ENCODE measurements at regions not wholly inside any gene's neighbourhood (a gene's known extent, or its start where the extent isn't known, plus 50 kb on each side); places are given as distances from the start of the nearest gene placed in this dataset.

DNA sequence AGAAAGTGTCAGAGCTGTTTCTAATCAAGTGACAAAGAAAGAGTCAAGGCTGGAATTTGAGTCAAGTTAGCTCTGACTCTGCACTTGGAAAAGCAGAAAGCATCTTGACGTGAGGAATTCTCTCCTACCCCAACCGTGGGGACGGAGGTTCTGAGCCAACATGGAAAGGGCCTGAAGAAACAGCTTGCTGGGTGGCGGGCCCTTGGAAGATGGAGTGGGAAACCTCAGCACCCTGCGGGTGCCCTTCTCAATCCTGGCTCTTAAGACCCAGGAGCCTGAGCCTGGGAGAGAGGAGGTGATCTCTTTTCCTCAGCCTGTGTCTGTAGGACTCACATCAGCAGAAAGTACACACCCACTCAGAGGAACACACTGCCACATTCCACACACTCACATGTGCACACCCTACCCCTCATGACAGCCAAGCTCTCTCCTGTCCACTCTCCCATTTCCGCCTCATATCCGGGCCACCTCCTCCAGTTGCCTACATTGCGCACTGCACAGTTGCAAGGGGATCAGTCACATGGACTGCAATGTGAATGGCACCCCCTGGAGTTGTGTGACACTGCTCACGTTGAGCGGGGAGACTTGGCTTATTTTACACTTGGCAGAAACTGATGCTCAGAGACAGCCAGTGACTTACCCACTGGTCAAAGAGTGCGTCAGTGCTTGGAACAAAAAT, 101.5 kb upstream of the SLC6A6 start:
- no peak overlapping the region for H3K27ac Mint-ChIP-seq
- H3K27me3 Mint-ChIP-seq (ENCODE audit: low read depth), result peaks cover 3% of the 10 kb centered on the region

DNA sequence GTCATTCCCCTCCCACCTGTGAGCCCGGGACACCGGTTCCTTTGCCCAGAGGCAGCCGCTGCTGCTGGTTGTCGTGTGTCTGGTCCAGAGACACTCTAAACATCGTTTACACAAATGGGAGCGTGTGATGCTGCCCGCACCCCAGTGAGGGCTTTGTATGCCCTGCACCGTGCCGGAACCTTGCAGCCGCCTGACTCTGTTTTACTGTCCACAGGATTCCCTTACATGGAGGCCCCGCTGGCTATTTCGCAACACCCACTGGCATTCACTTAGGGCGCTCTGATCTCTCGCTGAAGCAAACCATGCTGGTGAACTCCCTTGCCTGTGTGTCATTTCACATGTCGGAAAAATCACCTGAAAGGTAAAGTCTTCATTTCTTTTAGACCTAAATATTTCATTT, 100.8 kb upstream of the SLC6A6 start:
- no peak overlapping the region for H3K27ac Mint-ChIP-seq
- H3K4me1 Mint-ChIP-seq (ENCODE audit: low read depth), result peaks cover 2% of the 10 kb centered on the region
- no peaks in the 10 kb centered on the region for H3K9me3 Mint-ChIP-seq
- H3K4me3 Mint-ChIP-seq (ENCODE audit: low read depth), result no peak overlapping the region
- H3K27me3 Mint-ChIP-seq (ENCODE audit: low read depth), result peaks cover 4% of the 10 kb centered on the region
- no peaks in the 10 kb centered on the region for H3K36me3 Mint-ChIP-seq (ENCODE audit: low read depth)
- intact Hi-C loops (cut with micrococcal nuclease), result no loop called here
- no peak for DNase-seq (ENCODE audit: low spot score)

More for the DNA sequence above, 101.5 kb upstream of the SLC6A6 start:
- H3K9me3 Mint-ChIP-seq, result no peaks in the 10 kb centered on the region
- H3K4me3 Mint-ChIP-seq (ENCODE audit: low read depth), result no peak overlapping the region
- H3K36me3 Mint-ChIP-seq (ENCODE audit: low read depth), result no peaks in the 10 kb centered on the region
- H3K4me1 Mint-ChIP-seq (ENCODE audit: low read depth), result peaks cover 2% of the 10 kb centered on the region
- DNase-seq (ENCODE audit: low spot score), result no peak
- intact Hi-C loops (cut with micrococcal nuclease), result no loop called here

DNA sequence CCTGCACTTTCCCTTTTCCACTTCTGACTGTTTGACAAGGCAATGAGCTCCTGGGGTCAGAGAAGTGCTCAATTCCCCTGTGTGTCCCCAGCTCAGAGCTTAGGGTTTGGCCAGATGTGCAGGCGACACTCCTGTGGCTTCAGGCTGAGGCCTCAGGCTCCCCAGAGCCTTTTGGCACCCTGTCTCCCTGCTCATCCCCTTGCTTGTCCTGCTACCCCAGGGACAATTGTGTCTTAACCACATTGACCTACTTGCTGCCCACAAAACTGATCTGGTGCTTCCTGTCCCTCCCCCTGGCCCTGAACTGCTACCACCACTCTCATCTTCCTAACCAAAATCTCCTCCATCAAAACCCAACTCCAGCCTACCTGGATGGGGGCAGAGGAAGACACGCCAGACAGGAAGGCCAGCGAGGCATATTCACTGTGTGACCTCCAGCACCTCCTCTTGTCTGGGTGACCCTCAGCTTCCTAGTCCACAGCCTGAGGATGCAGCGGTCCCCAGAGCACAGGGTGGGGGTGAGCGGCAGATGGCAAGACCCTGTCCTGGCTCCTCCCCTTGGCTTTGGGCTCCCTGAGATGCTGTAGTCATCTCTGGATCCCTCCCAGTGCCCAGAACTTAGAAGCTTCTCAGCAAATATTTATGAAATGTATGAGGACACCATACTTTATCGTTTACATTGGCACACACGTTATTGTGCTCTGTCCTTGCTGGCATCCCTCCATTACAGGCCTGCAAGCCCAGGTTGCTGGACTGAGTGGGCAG, 98.9 kb upstream of the SLC6A6 start:
- no peak for DNase-seq (ENCODE audit: low spot score)
- no peak overlapping the region for H3K4me3 Mint-ChIP-seq (ENCODE audit: low read depth)
- H3K9me3 Mint-ChIP-seq, result no peaks in the 10 kb centered on the region
- H3K36me3 Mint-ChIP-seq (ENCODE audit: low read depth), result no peaks in the 10 kb centered on the region
- peaks cover 7% of the 10 kb centered on the region for H3K27me3 Mint-ChIP-seq (ENCODE audit: low read depth)
- H3K4me1 Mint-ChIP-seq (ENCODE audit: low read depth), result peaks cover 2% of the 10 kb centered on the region
- intact Hi-C loops (cut with micrococcal nuclease), result no loop called here
- no peak overlapping the region for H3K27ac Mint-ChIP-seq

DNA sequence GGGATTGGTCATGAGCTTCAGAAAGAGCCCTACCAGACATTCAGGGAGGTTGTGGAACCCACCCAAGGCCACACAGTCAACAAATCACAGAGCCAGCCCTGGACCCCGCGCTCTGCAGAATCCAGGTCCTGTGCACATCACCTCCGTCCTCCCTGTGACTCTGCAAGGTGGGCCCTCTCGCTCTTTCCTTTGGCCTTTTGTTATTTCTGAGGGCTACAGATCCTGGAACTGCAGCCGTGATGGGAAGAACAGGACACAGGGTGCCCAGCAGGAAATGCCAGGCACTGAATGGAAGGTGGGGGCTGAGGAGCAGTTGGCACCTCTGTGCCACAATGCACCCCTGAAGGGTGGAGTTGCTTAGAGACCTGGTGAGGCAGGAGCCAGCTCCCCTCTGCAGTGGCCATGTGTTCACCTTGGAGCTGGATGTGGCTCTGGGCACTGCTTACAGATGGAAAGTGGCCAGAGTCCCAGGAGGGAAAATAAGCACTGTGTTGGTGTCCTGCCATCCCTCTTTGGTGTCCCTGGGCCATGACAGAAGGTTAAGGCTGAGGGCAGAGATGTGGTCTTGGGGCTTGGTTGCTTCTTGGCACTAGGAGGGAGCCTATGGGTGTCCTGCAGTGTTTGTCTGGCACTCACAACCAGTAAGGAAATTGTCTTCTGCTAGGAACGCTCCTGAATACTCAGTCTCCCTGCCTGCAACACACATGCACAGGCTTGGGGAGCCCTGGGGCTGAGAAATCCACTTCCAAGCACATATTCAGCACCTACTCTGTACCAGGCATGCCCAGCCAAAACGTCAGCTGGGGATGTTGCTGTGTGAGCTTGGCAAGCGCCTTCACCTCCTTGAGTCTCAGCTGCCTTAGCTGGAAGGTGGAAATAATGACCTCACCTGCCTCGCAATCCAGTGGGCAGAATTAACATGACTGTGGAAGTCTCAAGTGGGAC, 98.0 kb upstream of the SLC6A6 start:
- no peak for DNase-seq (ENCODE audit: low spot score)
- no peaks in the 10 kb centered on the region for H3K36me3 Mint-ChIP-seq (ENCODE audit: low read depth)
- H3K27me3 Mint-ChIP-seq (ENCODE audit: low read depth), result peaks cover 7% of the 10 kb centered on the region
- no peaks in the 10 kb centered on the region for H3K9me3 Mint-ChIP-seq
- H3K27ac Mint-ChIP-seq, result no peak overlapping the region
- H3K4me3 Mint-ChIP-seq (ENCODE audit: low read depth), result no peak overlapping the region
- H3K4me1 Mint-ChIP-seq (ENCODE audit: low read depth), result peaks cover 2% of the 10 kb centered on the region
- intact Hi-C loops (cut with micrococcal nuclease), result no loop called here

DNA sequence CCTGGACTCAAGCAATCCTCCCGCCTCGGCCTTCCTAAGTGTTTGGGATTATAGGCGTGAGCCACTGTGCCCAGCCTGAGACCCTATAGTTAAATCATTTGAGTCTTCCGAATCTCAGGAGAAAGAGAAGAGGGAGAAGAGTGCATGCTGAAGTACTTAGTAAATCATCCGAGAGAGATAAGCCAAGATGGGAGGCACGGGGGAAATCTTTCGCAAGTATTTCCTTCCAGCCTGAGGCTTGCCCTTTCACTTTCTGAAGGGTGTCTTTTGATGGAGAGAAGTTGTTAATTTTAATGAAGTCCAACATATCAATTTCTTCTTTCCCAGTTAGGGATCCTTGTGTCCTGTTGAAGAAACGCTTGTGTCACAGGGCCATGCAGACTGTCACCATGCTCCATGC, 97.1 kb upstream of the SLC6A6 start:
- Mint-ChIP-seq H3K27ac (no peak overlapping the region), H3K4me1 (ENCODE audit: low read depth) (peaks cover 2% of the 10 kb centered on the region), H3K36me3 (ENCODE audit: low read depth) (no peaks in the 10 kb centered on the region), H3K27me3 (ENCODE audit: low read depth) (peaks cover 9% of the 10 kb centered on the region), H3K4me3 (ENCODE audit: low read depth) (no peak overlapping the region), H3K9me3 (no peaks in the 10 kb centered on the region)
- intact Hi-C loops (cut with micrococcal nuclease), result no loop called here
- no peak for DNase-seq (ENCODE audit: low spot score)

DNA sequence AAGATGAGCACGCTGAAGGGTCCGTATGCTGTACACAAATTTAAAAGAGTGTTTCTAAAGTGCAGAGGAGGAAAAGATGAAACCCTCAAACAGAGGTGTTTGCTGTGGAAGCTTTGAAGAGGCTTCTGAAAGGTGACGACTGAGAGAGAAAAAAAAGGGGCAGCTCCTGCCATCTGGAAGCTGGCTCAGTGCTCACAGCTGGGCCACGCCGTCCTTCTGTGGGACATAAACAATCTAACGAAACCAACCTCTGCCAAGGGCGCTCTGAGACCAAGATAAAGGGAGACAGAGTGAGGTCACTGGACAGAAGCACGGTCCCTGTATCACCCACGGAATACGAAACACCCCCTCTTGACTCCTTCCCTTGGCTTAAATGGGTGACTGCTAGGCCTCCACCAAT, 96.3 kb upstream of the SLC6A6 start:
- Mint-ChIP-seq H3K27me3 (ENCODE audit: low read depth) (peaks cover 9% of the 10 kb centered on the region), H3K9me3 (no peaks in the 10 kb centered on the region)
- intact Hi-C loops (cut with micrococcal nuclease), result no loop called here

DNA sequence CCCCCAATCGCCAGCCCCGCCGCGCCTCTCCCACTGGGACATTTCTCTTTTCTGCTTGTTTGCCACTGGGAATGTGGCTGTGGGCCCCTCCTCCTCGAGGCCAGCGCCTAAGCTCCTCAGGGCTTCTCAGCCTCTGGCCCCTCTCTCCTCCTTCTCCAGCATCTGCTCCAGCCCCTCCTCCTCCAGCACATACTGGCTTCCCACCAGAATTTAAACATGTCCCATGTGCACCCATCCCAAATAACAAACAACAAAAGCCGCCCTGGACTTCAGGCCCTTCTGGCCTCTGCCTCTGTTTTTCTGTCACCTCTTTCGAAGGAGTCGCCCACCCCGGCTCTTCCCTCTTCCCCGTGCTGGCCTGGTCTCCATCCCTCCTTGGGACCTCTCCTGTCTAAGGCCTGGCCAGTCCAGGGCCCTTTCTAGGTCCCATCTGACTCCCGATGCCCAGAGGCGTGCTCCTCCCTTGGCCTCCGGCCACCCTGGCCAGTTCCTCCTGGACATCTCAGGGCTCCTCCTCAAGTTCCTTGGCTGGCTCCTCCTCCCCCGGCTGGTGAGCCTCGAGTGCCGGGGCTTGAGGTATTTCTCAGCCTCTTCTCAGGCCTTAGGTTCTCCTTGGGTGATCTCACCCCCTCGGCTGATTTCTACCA, 94.6 kb upstream of the SLC6A6 start:
- intact Hi-C loops (cut with micrococcal nuclease), result no loop called here
- peaks cover 13% of the 10 kb centered on the region for H3K27me3 Mint-ChIP-seq (ENCODE audit: low read depth)
- H3K36me3 Mint-ChIP-seq (ENCODE audit: low read depth), result no peaks in the 10 kb centered on the region
- no peaks in the 10 kb centered on the region for H3K9me3 Mint-ChIP-seq
- peaks cover 2% of the 10 kb centered on the region for H3K4me1 Mint-ChIP-seq (ENCODE audit: low read depth)
- H3K27ac Mint-ChIP-seq, result no peak overlapping the region
- no peak overlapping the region for H3K4me3 Mint-ChIP-seq (ENCODE audit: low read depth)
- DNase-seq (ENCODE audit: low spot score), result no peak

More for the DNA sequence above, 96.3 kb upstream of the SLC6A6 start:
- Mint-ChIP-seq H3K36me3 (ENCODE audit: low read depth) (no peaks in the 10 kb centered on the region), H3K27ac (no peak overlapping the region), H3K4me1 (ENCODE audit: low read depth) (peaks cover 2% of the 10 kb centered on the region), H3K4me3 (ENCODE audit: low read depth) (no peak overlapping the region)
- no peak for DNase-seq (ENCODE audit: low spot score)

DNA sequence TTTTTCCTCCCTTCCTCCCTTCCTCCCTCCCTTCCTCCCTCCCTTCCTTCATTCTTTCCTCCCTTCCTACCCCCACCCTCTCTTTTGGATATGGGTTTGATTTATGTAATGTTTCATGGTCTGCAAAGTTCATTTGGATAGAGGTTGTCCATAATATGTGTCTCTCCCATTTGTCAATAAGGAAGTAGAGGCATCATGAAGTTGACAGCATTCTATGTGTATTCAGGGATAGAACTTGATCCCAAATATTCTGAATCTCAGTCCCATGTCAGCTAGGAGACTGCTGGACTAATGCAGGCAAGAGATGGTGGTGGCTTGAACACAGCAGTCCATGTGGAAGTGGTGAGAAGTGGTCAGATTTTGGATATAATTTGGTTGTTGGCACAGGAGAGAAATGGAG, 90.7 kb upstream of the SLC6A6 start:
- intact Hi-C loops (cut with micrococcal nuclease), result no loop called here
- Mint-ChIP-seq H3K4me1 (ENCODE audit: low read depth) (no peaks in the 10 kb centered on the region), H3K4me3 (ENCODE audit: low read depth) (no peak overlapping the region), H3K9me3 (no peaks in the 10 kb centered on the region), H3K27me3 (ENCODE audit: low read depth) (peaks cover 11% of the 10 kb centered on the region), H3K27ac (no peak overlapping the region), H3K36me3 (ENCODE audit: low read depth) (no peaks in the 10 kb centered on the region)
- DNase-seq (ENCODE audit: low spot score), result no peak

DNA sequence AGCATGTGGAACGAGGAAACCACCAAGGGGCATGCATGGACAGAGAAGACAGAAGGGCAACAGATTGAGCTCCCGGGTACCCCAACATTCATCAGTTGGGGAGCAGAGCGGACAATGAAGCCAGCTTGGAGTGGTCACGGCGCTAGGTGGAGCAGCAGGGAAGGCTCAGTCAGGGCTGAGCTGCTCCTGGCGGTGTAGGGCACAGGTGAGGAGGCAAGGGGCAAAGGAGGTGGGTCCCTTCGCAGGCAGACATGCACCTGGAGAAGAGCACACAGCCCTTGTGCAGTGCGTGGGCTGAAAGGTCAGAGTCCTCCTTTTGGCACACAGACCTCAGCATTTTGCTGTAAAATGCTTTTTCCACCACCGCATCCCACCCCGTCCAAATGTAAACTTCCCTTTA, 90.0 kb upstream of the SLC6A6 start:
- intact Hi-C loops (cut with micrococcal nuclease), result no loop called here
- DNase-seq (ENCODE audit: low spot score), result no peak
- Mint-ChIP-seq H3K27me3 (ENCODE audit: low read depth) (peaks cover 10% of the 10 kb centered on the region), H3K27ac (no peak overlapping the region), H3K9me3 (no peaks in the 10 kb centered on the region), H3K4me3 (ENCODE audit: low read depth) (no peak overlapping the region), H3K4me1 (ENCODE audit: low read depth) (no peaks in the 10 kb centered on the region), H3K36me3 (ENCODE audit: low read depth) (no peaks in the 10 kb centered on the region)

DNA sequence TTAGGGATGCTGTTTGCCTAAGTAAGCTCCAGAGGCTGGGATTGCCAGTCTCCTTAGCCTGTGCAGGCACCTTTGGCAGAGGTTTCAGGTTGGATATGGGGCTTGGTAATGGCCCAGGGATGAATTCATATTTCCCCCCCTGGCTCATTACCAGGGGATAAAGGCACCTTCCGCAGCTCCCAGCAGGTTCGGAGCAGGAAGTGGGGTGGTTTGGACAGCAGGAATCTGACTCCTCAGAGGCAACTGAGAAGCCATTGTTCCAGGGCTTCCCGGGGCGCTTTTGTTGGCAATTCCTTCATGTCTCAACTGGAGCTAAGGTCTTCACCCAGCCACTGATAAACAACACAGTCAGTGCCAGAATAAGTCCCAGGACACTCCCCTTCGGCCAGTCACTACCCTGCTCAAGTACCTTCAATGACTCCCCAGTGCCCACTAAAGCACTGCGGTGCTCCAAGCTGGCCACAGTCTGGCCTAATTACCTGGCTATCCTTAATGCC, 85.3 kb upstream of the SLC6A6 start:
- intact Hi-C loops (cut with micrococcal nuclease), result no loop called here
- peaks cover 8% of the 10 kb centered on the region for H3K9me3 Mint-ChIP-seq
- no peak overlapping the region for H3K27ac Mint-ChIP-seq
- H3K4me1 Mint-ChIP-seq (ENCODE audit: low read depth), result no peaks in the 10 kb centered on the region
- no peak overlapping the region for H3K4me3 Mint-ChIP-seq (ENCODE audit: low read depth)
- DNase-seq (ENCODE audit: low spot score), result no peak
- no peaks in the 10 kb centered on the region for H3K36me3 Mint-ChIP-seq (ENCODE audit: low read depth)
- H3K27me3 Mint-ChIP-seq (ENCODE audit: low read depth), result peaks cover 3% of the 10 kb centered on the region

DNA sequence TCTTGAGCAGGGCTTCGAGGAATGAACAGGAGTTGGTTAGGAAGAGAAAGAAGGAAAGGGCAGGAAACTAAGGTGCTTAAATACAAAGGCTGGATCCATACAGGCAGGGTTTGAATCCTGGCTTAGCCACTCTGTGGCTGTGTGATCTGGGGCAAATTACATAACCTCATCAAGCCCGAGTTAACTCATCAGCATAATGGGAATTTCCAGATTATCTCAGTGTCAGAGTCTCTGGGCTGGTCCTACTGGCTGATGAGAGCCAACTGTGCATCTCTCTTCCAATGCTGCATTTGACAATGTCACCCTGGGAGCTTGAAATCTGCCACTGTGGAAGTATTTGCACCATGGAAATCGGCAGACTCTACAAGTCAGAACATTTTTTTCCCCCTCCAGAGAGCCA, 83.8 kb upstream of the SLC6A6 start:
- intact Hi-C loops (cut with micrococcal nuclease), result no loop called here
- H3K36me3 Mint-ChIP-seq (ENCODE audit: low read depth), result no peaks in the 10 kb centered on the region
- H3K27me3 Mint-ChIP-seq (ENCODE audit: low read depth), result no peaks in the 10 kb centered on the region
- H3K27ac Mint-ChIP-seq, result no peak overlapping the region
- peaks cover 8% of the 10 kb centered on the region for H3K9me3 Mint-ChIP-seq
- H3K4me1 Mint-ChIP-seq (ENCODE audit: low read depth), result no peaks in the 10 kb centered on the region
- DNase-seq (ENCODE audit: low spot score), result no peak
- no peak overlapping the region for H3K4me3 Mint-ChIP-seq (ENCODE audit: low read depth)

DNA sequence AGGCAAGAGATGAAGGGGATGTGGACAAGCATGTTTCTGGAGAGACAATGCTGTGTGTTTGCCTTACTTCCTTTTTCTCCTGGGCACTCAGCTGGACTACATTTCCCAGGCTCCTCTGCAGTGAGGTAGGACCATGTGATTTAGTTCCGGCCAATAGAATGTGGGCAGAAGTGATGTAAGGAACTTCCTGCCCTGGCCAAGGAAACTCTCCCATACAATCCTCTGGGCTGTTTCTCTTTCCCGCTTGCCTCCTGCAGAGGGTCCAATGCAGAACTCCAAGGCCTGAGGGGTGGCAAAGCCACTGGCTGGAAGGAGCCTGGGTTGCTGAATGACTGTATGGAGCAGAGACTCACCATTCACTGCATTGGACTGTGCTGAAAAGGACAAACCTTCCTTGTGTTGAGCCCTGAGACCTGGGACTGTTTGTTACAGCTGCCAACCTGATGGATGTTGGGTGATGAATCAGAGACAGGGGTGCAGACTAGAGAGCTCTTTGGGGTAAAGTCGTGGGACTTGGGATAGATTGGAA, 82.7 kb upstream of the SLC6A6 start:
- peak; percentile 17 for DNase-seq (ENCODE audit: low spot score)
- peaks cover 8% of the 10 kb centered on the region for H3K9me3 Mint-ChIP-seq
- no peak overlapping the region for H3K27ac Mint-ChIP-seq
- no peaks in the 10 kb centered on the region for H3K36me3 Mint-ChIP-seq (ENCODE audit: low read depth)
- no peaks in the 10 kb centered on the region for H3K27me3 Mint-ChIP-seq (ENCODE audit: low read depth)
- H3K4me3 Mint-ChIP-seq (ENCODE audit: low read depth), result no peak overlapping the region
- intact Hi-C loops (cut with micrococcal nuclease), result no loop called here
- H3K4me1 Mint-ChIP-seq (ENCODE audit: low read depth), result no peaks in the 10 kb centered on the region
